NT2/D1 (cell line): ENCODE measurements at regions not wholly inside any gene's neighbourhood (a gene's known extent, or its start where the extent isn't known, plus 50 kb on each side); places are given as distances from the start of the nearest gene placed in this dataset.

ENCODE experiments used
- DNase-seq: peaks from one replicate; pipeline ENCODE4 v3.0.0-alpha.2; 2011; ENCODE audit warnings: low read depth, low spot score
- H3K27me3 ChIP-seq: 2 replicates; pipeline ENCODE4 v1.6.0; 2011; ENCODE audit warnings: mild to moderate bottlenecking; ENCODE audit not compliant: insufficient read length, insufficient read depth
- H3K36me3 ChIP-seq: 2 replicates; pipeline ENCODE4 v1.6.1; 2011; ENCODE audit warnings: mild to moderate bottlenecking, low read length, mixed read lengths; ENCODE audit not compliant: insufficient read depth, insufficient read length
- H3K4me1 ChIP-seq: 2 replicates; pipeline ENCODE4 v1.5.1; 2011; ENCODE audit not compliant: insufficient read depth, insufficient read length
- H3K4me3 ChIP-seq: 2 replicates; pipeline ENCODE4 v1.5.1; 2011; ENCODE audit warnings: low read depth; ENCODE audit not compliant: insufficient read length
- H3K9ac ChIP-seq: 2 replicates; pipeline ENCODE4 v1.6.0; 2011; ENCODE audit warnings: low read depth; ENCODE audit not compliant: insufficient read length
- H3K9me3 ChIP-seq: 2 replicates; pipeline ENCODE4 v1.5.1; 2011; ENCODE audit warnings: mild to moderate bottlenecking, low read length; ENCODE audit not compliant: insufficient read depth
- SUZ12 ChIP-seq: IDR thresholded peaks from 2 replicates; pipeline ENCODE4 v1.6.1; 2011; ENCODE audit not compliant: insufficient read length, insufficient read depth; ENCODE audit errors: extremely low read depth
- YY1 ChIP-seq: IDR thresholded peaks from 2 replicates; pipeline ENCODE4 v1.6.1; 2011; ENCODE audit not compliant: insufficient read length, insufficient read depth
- ZNF274 ChIP-seq: IDR thresholded peaks from 2 replicates; pipeline ENCODE4 v1.6.1; 2011; ENCODE audit warnings: mild to moderate bottlenecking, low read depth, low read length

DNA sequence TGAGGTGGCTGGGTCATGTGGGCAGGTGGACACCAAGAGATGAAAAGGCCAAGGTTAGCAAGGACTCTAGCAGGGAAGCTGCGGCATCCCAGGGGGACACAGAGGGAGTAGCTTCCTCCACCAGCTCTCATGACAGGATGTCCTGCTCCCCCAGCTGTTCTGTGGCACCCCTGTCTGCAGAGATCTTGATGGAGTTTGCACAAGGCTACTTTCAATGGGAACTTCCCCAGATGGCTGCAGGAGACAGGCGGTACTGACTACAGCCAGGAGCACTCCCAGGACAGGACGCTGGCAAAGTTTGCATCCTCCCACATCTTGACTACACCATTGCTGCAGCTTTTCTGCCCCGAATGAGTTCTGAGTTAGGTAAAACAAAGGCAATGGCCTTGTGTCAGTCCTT is 312.8 kb downstream of the TLE4 start:
- no peak overlapping the region for H3K4me3 ChIP-seq
- no peak for DNase-seq
- no peaks in the 10 kb centered on the region for H3K27me3 ChIP-seq
- no peaks in the 10 kb centered on the region for H3K36me3 ChIP-seq
- no peak for TF ChIP-seq SUZ12
- no peaks in the 10 kb centered on the region for H3K9me3 ChIP-seq
- H3K4me1 ChIP-seq: no peaks in the 10 kb centered on the region
- H3K9ac ChIP-seq: no peak overlapping the region

DNA sequence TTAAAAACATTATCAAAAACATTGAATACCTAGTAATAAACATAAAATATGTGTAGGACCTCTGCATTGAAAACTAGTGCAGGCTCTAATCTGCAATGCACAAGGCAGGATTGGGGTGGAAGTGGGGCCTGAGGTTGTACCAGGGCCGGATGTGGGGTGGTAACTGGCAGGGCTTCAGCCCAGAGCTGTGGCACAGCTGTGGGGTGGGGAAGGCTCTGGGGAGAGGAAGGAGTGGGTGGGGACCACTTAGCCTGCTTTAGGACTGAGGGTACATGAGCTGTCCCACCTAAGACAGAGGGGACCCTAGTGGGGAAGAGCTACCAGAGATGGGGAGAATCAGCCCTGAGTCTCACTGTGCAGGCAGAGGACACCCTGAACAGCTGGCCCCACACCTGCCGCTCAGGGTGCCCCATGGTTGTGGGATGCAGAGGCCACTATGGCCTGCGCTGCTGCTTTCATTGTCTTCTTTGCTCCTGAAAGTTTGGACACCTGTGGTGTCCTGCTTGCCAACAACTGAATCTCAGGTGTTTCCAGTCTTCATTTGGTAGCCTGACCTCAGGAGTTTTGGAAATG is 311.4 kb downstream of the TLE4 start:
- Histone ChIP-seq H3K27me3 (no peaks in the 10 kb centered on the region), H3K9me3 (no peaks in the 10 kb centered on the region), H3K4me1 (no peaks in the 10 kb centered on the region), H3K9ac (no peak overlapping the region), H3K36me3 (no peaks in the 10 kb centered on the region), H3K4me3 (no peak overlapping the region)
- TF ChIP-seq ZNF274: no peak
- TF ChIP-seq YY1: no peak
- TF ChIP-seq SUZ12: no peak
- DNase-seq: no peak

DNA sequence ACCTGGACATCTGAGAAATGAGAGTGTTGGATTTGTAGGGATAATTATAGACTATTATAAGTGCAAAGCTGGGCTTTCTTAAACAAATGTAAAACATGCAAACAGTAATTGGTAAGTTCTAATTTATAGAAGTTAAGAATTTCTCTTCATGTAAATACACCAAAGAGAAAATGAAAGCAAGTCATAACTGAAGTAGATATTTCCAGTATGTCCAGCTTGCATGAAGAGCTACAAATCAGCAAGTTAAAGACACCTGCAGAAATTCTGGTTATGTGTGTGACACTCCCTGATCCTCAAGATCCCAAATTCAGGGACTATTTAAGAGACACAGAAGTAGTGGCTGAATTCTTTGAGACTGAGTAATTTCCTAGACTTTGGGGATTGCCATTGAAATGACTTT is 308.9 kb downstream of the TLE4 start:
- Histone ChIP-seq H3K4me1 (no peaks in the 10 kb centered on the region), H3K27me3 (no peaks in the 10 kb centered on the region), H3K4me3 (no peak overlapping the region), H3K9me3 (no peaks in the 10 kb centered on the region), H3K36me3 (no peaks in the 10 kb centered on the region), H3K9ac (no peak overlapping the region)
- no peak for DNase-seq
- TF ChIP-seq YY1 (no peak), SUZ12 (no peak), ZNF274 (no peak)

DNA sequence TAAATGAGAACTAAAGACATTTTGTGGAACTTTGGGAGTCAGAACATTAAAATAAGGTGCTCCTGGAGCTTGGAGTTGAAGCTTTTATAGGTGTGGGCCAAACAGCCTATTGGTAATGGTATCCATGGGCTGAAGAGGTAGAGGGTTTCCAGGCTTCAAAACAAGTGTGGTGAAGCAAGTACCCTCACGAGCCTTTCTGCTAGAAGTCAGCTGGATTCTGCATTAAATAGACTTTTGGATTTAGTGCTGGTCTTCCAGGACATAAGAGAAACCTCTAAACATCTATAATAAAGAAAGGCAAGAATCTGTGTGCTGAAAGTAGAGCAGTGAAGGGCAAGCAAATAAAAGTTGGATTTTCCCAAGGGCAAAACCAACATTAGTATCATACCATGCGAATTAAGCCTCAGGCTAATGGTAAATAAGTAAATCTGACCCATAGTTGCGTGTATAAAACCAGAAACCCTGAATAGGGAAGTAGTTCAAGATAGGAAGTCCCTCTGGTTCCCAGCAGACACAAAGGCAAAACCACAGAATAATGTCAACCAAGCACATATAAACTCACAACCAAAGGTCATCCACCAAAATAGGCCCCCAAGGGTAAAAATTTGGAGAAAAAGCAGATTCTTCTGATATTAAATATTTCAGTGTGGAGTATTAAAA is 306.3 kb downstream of the TLE4 start:
- TF ChIP-seq ZNF274: no peak
- no peak for TF ChIP-seq YY1
- no peak for TF ChIP-seq SUZ12
- DNase-seq: no peak
- H3K36me3 ChIP-seq: no peaks in the 10 kb centered on the region
- H3K9me3 ChIP-seq: 0 out of 2 replicates have a peak, but pooled peaks cover 8% of the 10 kb centered on the region
- H3K4me3 ChIP-seq: no peak overlapping the region
- no peak overlapping the region for H3K9ac ChIP-seq
- H3K27me3 ChIP-seq: no peaks in the 10 kb centered on the region
- no peaks in the 10 kb centered on the region for H3K4me1 ChIP-seq

DNA sequence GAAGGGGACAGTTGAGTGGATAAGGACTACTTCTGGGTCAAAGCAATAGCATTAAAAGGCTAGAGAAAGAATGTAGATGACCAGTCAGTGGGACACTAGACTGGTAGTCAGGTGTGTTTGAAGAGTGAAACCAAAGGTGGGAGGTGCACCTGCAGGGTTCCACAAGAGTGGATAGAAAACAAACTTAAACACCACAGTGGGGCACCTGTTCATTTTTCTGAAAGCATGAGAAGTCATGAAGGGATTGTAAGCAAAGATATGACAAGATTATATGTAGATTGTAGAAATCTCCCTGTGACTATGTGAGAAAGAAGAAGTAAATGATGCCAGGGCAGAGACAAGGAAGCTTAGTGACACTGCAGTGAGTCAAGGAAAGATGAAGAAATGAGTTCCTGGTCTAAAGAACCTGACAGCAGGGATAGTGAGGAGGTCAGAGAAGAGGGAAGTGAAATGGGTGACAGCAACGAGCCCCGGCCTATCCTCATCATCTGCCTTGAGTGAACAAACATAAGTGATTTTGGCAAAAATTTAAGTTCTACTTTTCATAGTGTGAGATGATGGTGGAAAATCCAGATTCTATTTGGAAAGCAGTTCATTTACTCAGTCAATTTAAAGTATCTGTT is 296.9 kb downstream of the TLE4 start:
- no peak overlapping the region for H3K4me3 ChIP-seq
- H3K27me3 ChIP-seq: no peaks in the 10 kb centered on the region
- H3K36me3 ChIP-seq: no peaks in the 10 kb centered on the region
- H3K9me3 ChIP-seq: no peaks in the 10 kb centered on the region
- no peak overlapping the region for H3K9ac ChIP-seq
- TF ChIP-seq YY1 (no peak), SUZ12 (no peak), ZNF274 (no peak)
- H3K4me1 ChIP-seq: no peaks in the 10 kb centered on the region
- DNase-seq: no peak

DNA sequence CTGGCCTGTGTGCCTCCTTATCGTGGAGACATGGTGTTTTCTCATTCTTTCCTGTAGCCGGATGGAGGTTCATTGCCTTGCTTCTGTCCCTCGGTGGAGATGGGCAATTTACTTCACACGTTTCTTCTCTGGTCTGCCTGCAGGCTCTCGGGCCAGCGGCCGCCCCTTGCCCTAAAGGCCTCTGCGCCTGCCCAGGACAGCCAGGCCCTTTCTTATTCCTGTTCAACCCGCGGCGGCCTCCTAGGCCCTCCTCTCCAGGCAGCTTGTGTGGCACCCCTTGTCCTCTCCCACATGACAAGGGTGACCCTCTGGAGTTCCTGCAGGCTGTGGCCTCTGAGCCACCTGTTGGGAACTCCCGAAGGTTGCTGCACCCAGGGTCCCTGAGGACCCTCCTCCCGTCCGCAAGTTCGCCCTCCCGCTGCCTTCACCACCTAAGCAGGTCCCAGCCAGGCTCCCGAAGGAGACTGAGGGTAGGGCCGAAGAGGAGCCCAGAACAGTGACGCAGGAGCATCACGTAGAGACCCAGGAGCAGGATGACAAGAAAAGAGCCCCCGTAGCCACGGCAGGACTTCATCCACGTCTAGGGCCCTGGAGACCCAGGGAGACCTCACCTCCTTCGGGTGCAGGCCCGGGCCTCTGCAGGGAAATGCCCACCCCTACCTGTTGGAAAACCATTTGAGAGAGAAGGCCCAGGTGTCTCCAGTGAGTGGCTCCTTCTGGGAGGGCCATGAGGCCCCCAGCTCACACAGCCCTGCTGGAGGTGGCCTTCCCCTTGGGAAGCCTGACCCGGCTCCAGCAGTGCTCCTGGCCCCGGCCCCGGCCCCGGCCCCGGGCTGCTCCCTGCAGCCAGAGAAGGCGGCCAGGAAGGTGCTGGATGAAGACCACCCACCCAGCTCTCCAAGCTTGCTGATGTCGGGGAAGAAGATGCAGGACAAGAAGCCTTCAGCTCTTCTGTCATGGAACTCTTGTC is 291.4 kb downstream of the TLE4 start:
- TF ChIP-seq ZNF274: no peak
- no peak for TF ChIP-seq SUZ12
- no peak for TF ChIP-seq YY1
- H3K4me3 ChIP-seq: no peak overlapping the region
- no peak for DNase-seq
- H3K9me3 ChIP-seq: no peaks in the 10 kb centered on the region; the same call in 1 of the 2 replicates
- no peak overlapping the region for H3K9ac ChIP-seq
- no peaks in the 10 kb centered on the region for H3K36me3 ChIP-seq
- no peaks in the 10 kb centered on the region for H3K4me1 ChIP-seq
- no peaks in the 10 kb centered on the region for H3K27me3 ChIP-seq

DNA sequence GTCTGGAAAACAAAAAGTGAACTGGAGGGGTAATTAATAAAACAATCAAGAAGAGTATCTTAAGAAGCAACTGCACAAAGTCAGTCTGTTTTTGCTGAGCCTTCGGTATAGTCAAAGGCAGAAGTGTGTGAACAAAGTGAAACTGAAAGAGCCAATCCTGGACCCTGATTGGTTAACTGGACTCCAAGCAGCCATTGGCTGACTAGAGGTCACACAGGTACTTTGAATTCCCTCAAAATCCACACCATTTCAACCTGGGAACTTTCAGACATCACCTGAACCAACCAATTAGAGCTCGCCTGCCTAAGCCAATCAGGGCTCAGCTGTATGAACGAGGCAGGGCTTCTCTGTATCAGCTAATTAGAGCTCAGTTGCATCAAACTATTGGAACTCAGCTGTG is 286.7 kb downstream of the TLE4 start:
- Histone ChIP-seq H3K9me3 (no peaks in the 10 kb centered on the region; the same call in 1 of the 2 replicates), H3K36me3 (no peaks in the 10 kb centered on the region), H3K4me3 (no peak overlapping the region), H3K9ac (no peak overlapping the region), H3K4me1 (no peaks in the 10 kb centered on the region), H3K27me3 (no peaks in the 10 kb centered on the region)
- DNase-seq: no peak
- no peak for TF ChIP-seq YY1
- TF ChIP-seq ZNF274: no peak
- TF ChIP-seq SUZ12: no peak
